ENCODE measurements at regions not wholly inside any gene's neighbourhood (a gene's known extent, or its start where the extent isn't known, plus 50 kb on each side); places are given as distances from the start of the nearest gene placed in this dataset.

DNA sequence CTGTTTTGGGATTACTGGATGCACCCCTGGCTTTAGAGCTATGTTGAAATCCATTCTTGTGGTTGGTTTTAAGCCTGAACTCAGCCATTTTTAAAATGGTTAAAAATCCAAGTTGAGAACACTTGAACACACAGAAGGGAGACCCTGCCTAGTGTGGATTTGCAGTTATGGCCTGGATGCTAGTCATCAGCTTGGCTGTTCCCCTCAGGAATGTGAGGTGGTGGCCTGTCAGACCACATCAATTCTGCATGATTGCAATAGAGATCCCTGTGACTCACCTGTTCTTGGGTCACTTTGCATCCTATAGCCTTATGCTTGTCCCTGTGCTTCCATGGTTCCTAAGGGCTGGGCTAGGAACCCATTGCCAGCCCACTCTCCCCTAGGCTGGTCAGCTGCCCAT is 454.1 kb downstream of the ATP23 start:
- TF ChIP-seq, protein P1, sequence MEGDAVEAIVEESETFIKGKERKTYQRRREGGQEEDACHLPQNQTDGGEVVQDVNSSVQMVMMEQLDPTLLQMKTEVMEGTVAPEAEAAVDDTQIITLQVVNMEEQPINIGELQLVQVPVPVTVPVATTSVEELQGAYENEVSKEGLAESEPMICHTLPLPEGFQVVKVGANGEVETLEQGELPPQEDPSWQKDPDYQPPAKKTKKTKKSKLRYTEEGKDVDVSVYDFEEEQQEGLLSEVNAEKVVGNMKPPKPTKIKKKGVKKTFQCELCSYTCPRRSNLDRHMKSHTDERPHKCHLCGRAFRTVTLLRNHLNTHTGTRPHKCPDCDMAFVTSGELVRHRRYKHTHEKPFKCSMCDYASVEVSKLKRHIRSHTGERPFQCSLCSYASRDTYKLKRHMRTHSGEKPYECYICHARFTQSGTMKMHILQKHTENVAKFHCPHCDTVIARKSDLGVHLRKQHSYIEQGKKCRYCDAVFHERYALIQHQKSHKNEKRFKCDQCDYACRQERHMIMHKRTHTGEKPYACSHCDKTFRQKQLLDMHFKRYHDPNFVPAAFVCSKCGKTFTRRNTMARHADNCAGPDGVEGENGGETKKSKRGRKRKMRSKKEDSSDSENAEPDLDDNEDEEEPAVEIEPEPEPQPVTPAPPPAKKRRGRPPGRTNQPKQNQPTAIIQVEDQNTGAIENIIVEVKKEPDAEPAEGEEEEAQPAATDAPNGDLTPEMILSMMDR (conservative IDR thresholded peaks at IDR 0.05), result no peak
- TF ChIP-seq ZFX (IDR thresholded peaks at IDR 0.05), result no peak

Measured in C4-2B (cell line).